Osteoblast (primary cell): ENCODE measurements at regions not wholly inside any gene's neighbourhood (a gene's known extent, or its start where the extent isn't known, plus 50 kb on each side); places are given as distances from the start of the nearest gene placed in this dataset.

Experiments used
- DNase-seq: peaks from one replicate; pipeline ENCODE4 v3.0.0; 2011; ENCODE audit warnings: low spot score, mixed read lengths; ENCODE audit not compliant: insufficient read length; ENCODE audit errors: missing footprints
- H2AFZ ChIP-seq: 2 replicates; pipeline ENCODE4 v1.6.0; 2011; ENCODE audit warnings: mild to moderate bottlenecking, low read length
- H3K27ac ChIP-seq: 2 replicates; pipeline ENCODE4 v1.5.1; 2011; ENCODE audit warnings: mild to moderate bottlenecking, low read depth, low read length, moderate library complexity
- H3K27me3 ChIP-seq: 2 replicates; pipeline ENCODE4 v1.6.0; 2012; ENCODE audit warnings: mild to moderate bottlenecking, control low read depth, inconsistent platforms, low read length, moderate library complexity; ENCODE audit not compliant: insufficient read depth
- H3K36me3 ChIP-seq: 2 replicates; pipeline ENCODE4 v1.5.1; 2011; ENCODE audit warnings: mild to moderate bottlenecking, low read length, control low read depth, moderate library complexity; ENCODE audit not compliant: insufficient read depth
- H3K4me1 ChIP-seq: 2 replicates; pipeline ENCODE4 v1.5.1; 2011; ENCODE audit warnings: mild to moderate bottlenecking, low read length, control low read depth, moderate library complexity; ENCODE audit not compliant: insufficient read depth
- H3K4me2 ChIP-seq: 2 replicates; pipeline ENCODE4 v1.6.0; 2011; ENCODE audit warnings: mild to moderate bottlenecking, low read length; ENCODE audit not compliant: insufficient read depth
- H3K4me3 ChIP-seq: fragments of 200-600 bp; sonication (generic); 3 replicates; pipeline ENCODE4 v1.5.1; 2012; ENCODE audit warnings: mild to moderate bottlenecking, low read length, inconsistent platforms; ENCODE audit not compliant: insufficient read depth
- H3K79me2 ChIP-seq: 2 replicates; pipeline ENCODE4 v1.6.0; 2012; ENCODE audit warnings: mild to moderate bottlenecking, low read length, control low read depth, inconsistent platforms; ENCODE audit not compliant: insufficient read depth
- H3K9me3 ChIP-seq: 2 replicates; pipeline ENCODE4 v1.5.1; 2011; ENCODE audit warnings: low read depth, low read length, control low read depth
- H4K20me1 ChIP-seq: 2 replicates; pipeline ENCODE4 v1.6.0; 2012; ENCODE audit warnings: mild to moderate bottlenecking, low read length, control low read depth; ENCODE audit not compliant: insufficient read depth
- TF ChIP-seq, protein P1 (sequence below): IDR thresholded peaks from 2 replicates; pipeline ENCODE4 v1.5.1; 2011; ENCODE audit warnings: mild to moderate bottlenecking, low read depth, low read length, moderate library complexity; ENCODE audit errors: extremely low read depth

DNA sequence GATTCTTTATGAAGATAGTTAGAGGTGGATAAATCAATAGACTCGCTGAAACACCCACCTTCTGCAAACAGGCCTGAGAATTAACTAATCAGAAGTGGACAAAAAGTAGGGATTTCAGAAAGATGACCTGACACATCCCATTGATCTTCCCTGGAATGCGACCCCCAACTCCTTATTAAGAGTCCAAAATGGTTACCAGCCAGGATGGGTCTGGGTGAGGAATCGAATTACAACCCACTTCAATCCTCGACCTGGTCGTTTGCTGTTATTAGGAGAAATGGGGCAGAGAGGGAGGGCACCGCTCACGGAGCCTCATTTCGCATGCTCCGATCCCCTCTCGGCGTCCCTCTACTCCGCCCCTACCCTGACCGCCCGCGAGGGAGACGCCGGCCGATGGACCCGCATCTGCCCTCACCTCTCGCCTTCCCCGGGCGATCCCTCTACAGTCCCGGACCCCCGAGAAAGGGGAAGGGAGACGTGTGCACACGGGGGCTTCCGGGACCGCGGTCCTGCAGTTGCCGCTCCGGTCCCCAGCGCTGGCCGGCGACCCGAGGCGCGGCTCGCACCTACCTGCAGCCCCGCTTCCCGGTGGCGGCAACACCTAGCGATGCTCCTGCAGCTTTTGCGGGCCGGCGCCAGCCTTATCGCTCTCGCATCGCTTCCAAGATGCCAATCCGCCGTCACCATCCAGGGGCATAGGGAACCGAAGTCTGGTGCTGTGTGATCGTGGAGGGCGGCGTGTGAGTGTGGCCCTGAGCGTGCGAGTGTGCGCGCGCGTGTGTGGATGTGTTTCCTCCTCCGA is 69.3 kb upstream of the USP15 start:
- Histone ChIP-seq H3K4me2 (peak overlapping the region; percentile 74), H3K79me2 (no peaks in the 10 kb centered on the region), H3K4me1 (peaks cover 14% of the 10 kb centered on the region), H4K20me1 (no peaks in the 10 kb centered on the region), H3K27me3 (peaks cover 43% of the 10 kb centered on the region), H3K27ac (no peak overlapping the region), H3K9me3 (no peaks in the 10 kb centered on the region), H2AFZ (no peak overlapping the region), H3K4me3 (no peak overlapping the region), H3K36me3 (no peaks in the 10 kb centered on the region)
- DNase-seq: peak; percentile 44
- TF ChIP-seq, protein P1, sequence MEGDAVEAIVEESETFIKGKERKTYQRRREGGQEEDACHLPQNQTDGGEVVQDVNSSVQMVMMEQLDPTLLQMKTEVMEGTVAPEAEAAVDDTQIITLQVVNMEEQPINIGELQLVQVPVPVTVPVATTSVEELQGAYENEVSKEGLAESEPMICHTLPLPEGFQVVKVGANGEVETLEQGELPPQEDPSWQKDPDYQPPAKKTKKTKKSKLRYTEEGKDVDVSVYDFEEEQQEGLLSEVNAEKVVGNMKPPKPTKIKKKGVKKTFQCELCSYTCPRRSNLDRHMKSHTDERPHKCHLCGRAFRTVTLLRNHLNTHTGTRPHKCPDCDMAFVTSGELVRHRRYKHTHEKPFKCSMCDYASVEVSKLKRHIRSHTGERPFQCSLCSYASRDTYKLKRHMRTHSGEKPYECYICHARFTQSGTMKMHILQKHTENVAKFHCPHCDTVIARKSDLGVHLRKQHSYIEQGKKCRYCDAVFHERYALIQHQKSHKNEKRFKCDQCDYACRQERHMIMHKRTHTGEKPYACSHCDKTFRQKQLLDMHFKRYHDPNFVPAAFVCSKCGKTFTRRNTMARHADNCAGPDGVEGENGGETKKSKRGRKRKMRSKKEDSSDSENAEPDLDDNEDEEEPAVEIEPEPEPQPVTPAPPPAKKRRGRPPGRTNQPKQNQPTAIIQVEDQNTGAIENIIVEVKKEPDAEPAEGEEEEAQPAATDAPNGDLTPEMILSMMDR: no peak

DNA sequence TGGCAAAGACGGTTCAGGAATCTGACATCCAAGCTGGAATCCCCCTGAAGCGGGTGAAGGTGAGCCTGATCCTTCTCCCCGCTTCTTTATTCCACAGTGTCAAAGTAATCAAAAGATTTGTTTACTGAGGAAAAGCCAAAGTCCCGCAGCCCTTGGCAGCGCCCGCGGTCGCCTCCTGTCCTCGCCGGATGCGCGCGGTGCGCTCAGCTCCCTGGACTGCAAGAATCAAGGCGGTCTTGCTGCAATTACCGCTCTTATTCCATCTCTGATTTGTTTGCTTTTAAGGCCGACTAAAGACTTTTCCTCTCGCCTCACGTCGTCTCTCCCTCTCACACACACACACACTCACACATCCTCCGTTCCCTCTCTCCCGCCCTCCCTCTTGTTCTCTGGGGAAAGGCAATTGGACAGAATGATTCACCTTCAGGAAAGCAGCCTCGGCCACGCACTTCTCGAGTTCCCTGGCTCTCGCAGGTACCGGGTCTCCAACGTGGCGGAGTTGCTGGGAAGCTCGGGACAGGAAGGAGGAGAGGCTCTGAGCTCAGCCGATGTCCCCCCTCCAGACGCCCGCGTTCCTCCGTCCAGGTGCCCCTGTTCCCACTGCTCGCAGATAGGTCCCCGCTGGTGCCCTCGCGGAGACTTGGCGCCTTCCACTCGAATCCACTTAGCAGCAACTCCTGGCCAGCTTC is 68.6 kb upstream of the USP15 start:
- TF ChIP-seq, protein P1: no peak
- H4K20me1 ChIP-seq: no peaks in the 10 kb centered on the region
- peaks cover 14% of the 10 kb centered on the region for H3K4me1 ChIP-seq
- H3K27me3 ChIP-seq: peaks cover 43% of the 10 kb centered on the region
- no peaks in the 10 kb centered on the region for H3K36me3 ChIP-seq
- no peaks in the 10 kb centered on the region for H3K79me2 ChIP-seq
- no peaks in the 10 kb centered on the region for H3K9me3 ChIP-seq
- no peak overlapping the region for H3K27ac ChIP-seq
- H2AFZ ChIP-seq: peak overlapping the region; percentile 36
- peak overlapping the region; percentile 74 for H3K4me2 ChIP-seq
- peak overlapping the region; percentile 40 for H3K4me3 ChIP-seq
- DNase-seq: peak; percentile 70

DNA sequence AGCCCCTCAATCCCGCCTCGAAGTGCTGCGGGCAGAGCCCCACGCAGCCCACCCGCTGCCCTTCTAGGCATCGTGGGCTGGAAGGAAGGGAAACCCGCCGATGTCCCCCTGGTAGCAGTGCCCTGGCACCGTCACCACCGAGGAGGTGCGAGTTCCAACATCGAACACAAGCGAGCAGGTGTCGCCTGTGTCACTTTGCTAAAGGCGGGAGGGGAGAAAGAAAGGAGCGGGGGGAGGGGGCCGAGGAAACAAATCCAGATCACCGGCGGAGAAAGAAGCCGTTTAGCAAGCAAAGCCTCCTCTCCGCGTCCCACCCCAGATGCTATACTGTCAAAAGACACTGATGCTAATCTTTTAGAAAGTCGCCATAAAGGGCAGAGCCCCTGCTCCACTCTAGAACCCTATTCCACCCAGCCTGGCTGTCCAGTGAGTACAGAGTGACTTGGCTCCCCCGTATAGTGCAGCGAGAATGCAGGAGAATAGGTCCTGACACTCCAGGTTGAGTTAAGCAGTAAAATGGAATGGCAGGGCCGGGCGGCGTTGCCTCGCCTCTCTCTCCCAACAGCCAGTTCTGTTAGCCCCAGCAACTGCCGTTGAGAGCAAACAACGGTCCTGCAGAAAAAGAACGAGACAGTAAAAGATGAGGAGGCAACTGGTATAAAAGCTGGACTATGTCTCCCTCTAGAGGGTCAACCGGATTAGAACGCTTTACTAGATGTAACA is 67.9 kb upstream of the USP15 start:
- H3K4me3 ChIP-seq: peak overlapping the region; percentile 40
- H3K36me3 ChIP-seq: no peaks in the 10 kb centered on the region
- peak overlapping the region; percentile 80 for H2AFZ ChIP-seq
- H3K27me3 ChIP-seq: peaks cover 43% of the 10 kb centered on the region
- no peaks in the 10 kb centered on the region for H3K79me2 ChIP-seq
- H3K27ac ChIP-seq: no peak overlapping the region
- DNase-seq: peak; percentile 97
- TF ChIP-seq, protein P1: peak; percentile 75
- no peaks in the 10 kb centered on the region for H3K9me3 ChIP-seq
- peak overlapping the region; percentile 74 for H3K4me2 ChIP-seq
- H3K4me1 ChIP-seq: peaks cover 14% of the 10 kb centered on the region
- no peaks in the 10 kb centered on the region for H4K20me1 ChIP-seq

DNA sequence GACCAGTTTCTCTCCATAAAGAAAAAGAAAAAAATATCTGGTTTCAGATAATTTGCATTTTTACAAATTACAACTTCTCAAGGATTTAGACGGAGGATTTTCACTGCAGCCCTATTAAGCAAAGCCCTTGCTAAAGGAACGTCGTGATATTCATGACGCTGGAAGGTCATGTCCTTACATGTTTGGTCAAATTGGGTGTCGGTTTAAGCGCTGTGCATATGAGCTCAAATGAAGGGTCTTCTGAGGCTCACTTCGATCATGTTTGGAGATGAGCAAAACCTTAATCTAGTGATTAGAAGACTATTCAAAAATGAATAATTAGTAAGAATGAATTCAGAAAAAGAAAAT is 67.3 kb upstream of the USP15 start:
- H3K9me3 ChIP-seq: no peaks in the 10 kb centered on the region
- H4K20me1 ChIP-seq: no peaks in the 10 kb centered on the region
- DNase-seq: no peak
- no peaks in the 10 kb centered on the region for H3K79me2 ChIP-seq
- H3K36me3 ChIP-seq: no peaks in the 10 kb centered on the region
- peaks cover 43% of the 10 kb centered on the region for H3K27me3 ChIP-seq
- peak overlapping the region; percentile 15 for H2AFZ ChIP-seq
- H3K4me2 ChIP-seq: peak overlapping the region; percentile 74
- H3K4me1 ChIP-seq: peaks cover 14% of the 10 kb centered on the region
- TF ChIP-seq, protein P1: no peak
- no peak overlapping the region for H3K27ac ChIP-seq
- no peak overlapping the region for H3K4me3 ChIP-seq
